ENCODE measurements at regions not wholly inside any gene's neighbourhood (a gene's known extent, or its start where the extent isn't known, plus 50 kb on each side); places are given as distances from the start of the nearest gene placed in this dataset.

DNA sequence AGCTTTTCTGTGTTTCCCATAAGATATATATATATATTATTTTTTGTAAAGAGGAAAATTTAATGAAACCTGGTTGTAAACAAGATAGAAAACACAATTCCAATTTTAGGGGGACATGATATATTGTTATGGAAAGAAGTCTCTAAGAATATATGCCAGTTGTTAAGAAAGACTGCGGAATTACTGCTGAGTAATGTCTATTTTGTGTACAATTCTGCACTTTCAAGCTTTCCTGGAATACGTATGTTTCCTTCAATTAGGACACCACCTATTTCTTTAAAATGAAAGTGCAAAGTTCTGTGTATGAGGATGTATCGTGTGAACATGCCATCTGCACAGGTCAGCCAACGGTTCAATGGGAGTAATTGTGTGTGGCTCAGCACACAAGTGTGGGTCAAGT is 760.2 kb downstream of the BRD1 start:
- no peak for FAIRE-seq
- no peak for DNase-seq (ENCODE audit: insufficient read length, low spot score)

DNA sequence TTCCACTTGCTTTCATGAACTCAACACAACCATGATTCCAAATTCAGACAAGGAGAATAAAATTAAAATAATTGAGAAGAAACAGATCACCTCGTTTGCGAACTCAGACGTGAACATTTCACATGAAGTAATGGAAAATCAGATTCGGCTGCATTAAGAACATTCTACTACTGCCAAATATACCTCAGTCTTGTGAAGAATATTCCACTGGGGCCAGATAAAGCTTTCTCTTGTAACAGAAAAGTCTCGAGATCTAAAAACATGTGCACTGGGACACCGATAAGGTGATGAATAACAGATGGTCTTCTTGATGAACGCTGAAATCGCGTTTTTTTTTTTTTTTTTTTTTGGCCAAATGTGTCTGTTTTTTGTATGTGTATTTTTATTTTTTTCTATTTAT is 761.1 kb downstream of the BRD1 start:
- FAIRE-seq: no peak

DNA sequence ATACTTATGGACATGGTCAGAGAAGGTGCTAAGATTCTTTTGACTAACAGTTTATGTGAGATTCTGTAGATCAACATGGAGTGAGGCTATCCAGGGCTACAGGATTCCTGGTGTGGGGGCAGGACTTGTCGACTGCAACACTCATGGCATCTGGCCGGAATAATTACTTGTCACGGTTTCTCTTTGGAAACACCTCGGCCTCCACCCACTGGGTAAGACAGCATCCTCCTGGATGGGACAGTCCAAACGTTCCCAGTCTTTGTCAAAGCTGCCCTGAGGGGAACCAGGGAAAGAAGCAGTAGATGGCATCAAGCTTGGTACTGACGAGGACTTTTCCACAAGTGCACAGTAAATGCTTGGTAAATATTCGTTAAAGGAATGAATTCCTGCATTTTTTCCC is 762.8 kb downstream of the BRD1 start:
- DNase-seq (ENCODE audit: insufficient read length, low spot score): no peak
- no peak for FAIRE-seq

More for the DNA sequence above, 761.1 kb downstream of the BRD1 start:
- no peak for DNase-seq (ENCODE audit: insufficient read length, low spot score)

DNA sequence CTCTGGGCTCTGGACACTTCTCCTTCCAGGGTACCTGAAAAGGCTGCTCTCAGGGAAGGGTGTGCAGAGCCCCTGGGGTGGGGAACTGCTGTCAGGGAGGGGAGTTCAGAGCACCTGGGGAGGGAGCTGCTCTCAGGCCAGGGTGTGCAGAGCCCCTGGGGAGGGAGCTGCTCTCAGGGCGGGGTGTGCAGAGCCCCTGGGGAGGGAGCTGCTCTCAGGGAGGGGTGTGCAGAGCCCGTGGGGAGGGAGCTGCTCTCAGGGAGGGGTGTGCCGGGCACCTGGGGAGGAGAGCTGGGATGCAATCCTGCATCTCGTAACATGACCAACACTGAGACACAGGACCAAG is 764.2 kb downstream of the BRD1 start:
- DNase-seq (ENCODE audit: insufficient read length, low spot score) (no peak), FAIRE-seq (no peak)

DNA sequence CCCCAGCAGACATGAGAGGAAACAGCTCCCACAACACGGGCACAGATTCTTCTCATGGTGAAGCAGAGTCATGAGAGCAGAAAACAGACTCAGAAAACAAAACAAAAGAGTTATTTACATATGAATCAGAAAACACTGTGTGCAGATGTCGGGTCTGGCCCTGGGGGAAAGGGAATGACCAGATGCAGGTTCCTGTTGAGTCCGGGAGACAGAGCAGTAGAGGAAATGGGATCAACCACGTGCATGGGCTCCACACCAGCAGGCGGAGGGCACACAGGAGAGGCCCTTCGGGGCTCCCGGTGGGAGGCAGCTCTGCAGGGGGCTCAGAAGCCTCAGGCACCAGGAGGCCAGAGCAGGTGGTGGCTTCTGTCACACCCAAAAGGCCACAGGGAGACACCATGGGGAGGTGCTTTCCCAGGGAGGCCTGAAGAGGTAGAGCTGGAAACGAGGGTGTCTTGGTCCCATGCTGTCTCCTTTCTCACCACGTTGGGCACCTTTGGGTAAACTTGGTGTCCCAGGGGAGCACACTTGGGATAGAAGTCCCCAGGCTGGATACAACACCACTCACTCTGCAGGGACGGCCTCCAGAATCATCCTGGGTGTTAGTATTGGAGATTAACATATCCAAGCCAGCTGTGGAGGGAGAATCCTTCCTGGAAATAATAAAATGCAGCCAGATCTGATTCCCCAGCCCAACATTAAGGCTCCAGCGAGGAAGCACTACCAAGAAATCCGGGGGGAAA is 764.7 kb downstream of the BRD1 start:
- no peak for FAIRE-seq
- DNase-seq (ENCODE audit: insufficient read length, low spot score): no peak

DNA sequence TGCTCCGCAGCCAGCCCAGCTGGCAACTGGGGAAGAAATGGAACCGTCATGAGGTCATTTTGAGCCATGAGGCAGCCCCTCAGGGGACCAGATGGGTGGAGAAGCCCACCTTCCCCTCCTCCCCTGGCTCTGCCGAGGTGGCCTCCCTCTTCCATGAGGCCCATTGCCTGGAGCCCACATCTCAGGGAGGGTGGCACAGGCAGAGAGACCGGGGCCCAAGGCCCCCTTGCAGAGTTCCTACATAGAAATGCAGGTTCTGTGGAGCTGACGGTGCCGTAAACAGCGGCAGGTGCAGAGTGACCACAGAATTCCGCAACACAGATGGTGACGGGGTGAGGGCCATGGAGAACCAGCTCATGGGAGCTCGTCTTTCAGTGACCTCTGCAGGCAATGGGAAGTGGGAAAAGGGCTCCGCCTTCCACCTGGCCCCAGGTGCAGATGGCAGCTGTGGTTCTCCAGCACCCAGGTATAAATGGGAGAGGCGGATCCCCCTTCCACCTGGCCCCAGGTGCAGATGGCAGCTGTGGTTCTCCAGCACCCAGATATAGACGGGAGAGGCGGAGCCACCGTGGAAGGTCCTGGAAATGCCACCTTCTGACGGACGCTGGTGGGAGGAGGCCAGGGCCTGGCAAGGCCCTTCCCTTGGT is 765.4 kb downstream of the BRD1 start:
- no peak for FAIRE-seq

DNA sequence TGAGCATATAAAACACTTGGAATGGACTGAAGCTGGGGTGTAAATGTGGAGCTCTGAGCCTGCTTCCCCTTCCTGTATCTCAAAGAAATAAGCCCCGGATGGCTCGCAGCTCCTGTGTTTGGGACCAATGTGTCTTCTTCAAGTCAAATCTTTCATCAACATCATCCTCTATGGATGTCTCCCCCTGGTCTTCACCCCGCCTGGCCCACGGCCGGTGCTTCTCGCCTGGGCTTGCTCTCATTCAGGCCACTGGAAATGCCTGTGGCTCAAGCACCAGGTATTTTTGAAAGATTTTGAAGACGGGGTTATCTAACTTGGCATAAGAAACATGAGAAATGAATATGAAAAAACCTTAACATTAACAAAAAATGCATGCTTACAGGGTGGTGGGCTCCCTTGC is 769.8 kb downstream of the BRD1 start:
- DNase-seq (ENCODE audit: insufficient read length, low spot score) (no peak), FAIRE-seq (no peak)

More for the DNA sequence above, 765.4 kb downstream of the BRD1 start:
- DNase-seq (ENCODE audit: insufficient read length, low spot score): no peak

DNA sequence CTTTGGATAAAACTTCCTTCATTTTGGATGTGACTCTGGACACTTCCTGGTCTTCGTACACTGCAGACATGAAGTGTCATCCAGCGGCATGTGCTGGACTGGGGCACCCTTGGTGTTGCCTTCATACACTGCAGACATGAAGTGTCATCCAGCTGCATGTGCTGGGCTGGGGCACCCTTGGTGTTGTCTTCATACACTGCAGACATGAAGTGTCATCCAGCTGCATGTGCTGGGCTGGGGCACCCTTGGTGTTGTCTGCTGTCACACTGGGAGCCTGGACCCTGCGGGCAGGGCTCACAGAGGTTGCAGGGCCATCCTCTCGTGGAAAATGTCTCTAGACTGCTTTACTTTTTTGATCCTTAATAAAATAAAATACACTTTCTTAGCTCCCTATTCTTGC is 771.4 kb downstream of the BRD1 start:
- FAIRE-seq (no peak), DNase-seq (ENCODE audit: insufficient read length, low spot score) (no peak)

DNA sequence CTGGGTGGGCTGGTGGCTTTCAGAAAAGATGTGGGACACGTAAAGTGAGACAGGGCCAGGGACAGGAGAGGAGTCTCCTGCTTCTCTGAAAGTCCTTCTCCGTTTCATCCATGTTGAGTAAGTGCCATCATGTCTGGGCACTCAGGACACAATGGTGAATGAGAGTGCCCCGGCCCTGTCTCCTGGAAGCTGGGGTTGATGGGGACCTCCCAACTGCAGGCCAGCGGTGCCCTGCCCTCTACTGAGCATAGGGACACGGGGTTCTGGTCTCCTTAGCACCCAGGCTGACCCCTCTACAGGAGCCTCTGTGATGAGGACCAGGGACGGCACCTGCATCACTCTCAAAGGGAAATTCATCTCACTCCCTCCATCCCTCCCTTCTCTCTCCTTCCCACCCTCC is 772.3 kb downstream of the BRD1 start:
- no peak for FAIRE-seq

DNA sequence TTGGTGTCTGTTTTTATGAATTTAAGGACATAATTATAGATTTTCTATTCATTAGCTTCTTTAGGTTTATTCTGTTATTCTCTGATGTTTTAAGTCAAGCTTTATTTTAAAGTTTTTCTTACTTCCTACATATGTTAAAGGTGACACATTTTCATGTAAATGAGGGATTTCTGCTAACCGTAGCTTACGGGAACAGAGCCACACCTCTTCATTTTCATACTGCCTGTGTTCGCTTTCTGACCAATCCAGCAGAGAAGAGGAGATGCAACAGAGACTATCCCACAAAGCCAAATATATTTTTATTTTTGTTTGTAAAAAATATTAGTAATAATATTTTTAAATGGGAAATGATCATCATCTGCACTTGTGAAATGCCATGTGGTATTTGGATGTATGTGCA is 774.1 kb downstream of the BRD1 start:
- no peak for DNase-seq (ENCODE audit: insufficient read length, low spot score)
- FAIRE-seq: no peak

More for the DNA sequence above, 772.3 kb downstream of the BRD1 start:
- no peak for DNase-seq (ENCODE audit: insufficient read length, low spot score)

DNA sequence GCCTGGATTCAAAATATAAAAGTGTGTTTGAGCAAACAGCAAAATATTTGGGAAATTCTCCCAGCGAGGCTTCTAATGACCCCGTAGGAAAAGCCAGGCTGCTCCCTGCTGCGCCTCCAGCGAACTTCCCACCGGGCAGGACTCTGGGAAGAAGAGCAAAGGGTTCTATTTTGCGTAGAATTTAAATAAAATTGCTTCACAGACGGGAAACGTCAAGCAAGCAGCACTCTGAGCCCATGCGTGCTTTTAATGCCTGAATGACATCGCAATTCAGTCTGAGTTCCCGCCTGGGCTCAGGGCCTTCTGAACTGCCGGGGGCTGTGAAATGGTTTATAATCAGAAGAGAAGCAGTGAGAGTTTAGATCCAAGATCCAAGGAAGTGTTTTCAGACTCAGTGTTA is 775.1 kb downstream of the BRD1 start:
- FAIRE-seq (no peak), DNase-seq (ENCODE audit: insufficient read length, low spot score) (no peak)

DNA sequence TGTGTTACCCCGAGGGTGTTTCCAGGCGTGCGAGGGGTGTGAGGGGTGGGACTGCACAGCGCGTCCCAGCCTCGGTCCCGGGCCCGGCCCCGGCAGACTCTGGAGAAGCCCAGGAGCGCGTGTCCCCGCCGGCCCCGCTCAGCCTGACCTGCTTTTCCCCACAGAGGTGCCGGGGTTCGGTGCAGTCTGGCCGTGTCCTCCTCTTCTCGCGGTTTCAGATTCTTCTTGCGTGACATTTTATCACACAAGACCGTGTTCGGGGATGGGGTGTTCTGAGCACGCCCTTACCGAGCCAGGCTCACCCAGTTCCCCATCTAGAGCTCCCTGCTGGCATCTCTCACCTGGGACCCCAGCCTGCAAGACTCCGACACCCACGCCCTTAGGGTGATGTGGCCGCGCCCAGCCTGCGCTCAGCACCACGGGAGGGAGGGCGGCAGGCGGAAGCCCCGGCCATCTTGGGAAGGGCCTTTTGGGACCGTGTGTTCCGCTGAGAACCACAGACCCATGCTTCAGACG is 775.6 kb downstream of the BRD1 start:
- FAIRE-seq (no peak), DNase-seq (ENCODE audit: insufficient read length, low spot score) (no peak)

DNA sequence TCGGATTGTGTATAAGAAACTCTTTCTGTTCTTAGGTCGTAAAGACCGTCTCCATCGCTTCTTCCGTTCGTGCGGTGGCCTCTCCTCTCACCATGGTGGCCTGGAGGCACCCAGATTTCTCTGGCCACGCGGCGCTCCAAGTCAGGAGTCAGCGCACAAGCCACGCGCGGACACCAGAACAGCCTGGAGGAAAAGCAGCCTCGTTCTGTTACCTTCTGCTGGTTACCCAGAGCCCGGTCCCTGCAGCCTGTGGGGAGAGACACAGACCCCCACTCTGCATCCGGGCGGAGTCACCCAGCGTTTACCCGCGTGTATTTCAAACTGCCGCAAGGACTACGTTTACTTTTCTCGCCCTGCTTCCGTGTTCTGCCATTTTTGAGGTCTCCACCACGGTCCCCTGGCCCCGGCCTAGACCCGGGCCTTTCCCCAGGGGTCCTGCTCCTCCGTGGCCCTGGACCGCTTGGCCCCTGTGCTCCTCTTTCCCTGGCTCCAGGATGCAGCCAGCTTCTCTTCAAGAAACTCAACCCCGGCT is 776.1 kb downstream of the BRD1 start:
- DNase-seq (ENCODE audit: insufficient read length, low spot score): no peak
- no peak for FAIRE-seq

DNA sequence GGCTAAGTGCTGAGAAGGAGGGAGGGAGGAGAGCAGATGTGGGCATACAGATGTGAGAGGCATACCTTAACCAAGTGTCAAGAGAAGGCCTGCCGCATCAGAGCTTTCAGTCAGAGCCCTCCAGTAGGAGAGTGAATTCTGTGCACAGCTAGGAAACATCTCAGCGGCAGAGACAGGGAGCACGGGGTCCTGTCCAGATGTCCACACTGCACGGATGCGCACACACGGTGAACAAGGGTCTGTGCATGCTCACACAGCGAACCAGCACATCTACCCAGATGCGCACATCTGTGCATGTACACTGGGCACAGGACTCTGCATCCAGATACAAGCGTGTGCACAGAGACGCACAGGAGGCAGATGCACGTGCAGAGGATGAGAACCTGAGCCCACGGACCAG is 778.0 kb downstream of the BRD1 start:
- no peak for FAIRE-seq
- DNase-seq (ENCODE audit: insufficient read length, low spot score): no peak

DNA sequence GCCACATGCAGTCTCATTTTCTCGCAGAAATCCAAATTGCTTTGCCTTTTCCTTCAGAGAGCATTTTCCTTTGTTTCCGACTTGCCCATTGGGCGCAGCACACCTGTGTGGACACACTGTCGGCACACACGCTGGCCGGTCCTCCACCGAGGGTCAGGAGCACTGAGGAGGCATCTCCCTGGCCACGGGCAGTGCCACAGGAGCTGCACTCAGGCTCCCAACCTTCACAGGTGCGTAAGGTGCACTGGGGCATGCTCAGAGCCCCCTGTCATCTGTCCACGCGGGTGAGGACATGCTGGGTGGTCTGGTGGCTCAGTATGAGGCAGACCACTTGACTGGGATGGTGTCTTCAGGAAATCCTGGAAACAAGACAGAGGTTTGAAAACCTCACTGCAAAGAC is 779.1 kb downstream of the BRD1 start:
- FAIRE-seq (no peak), DNase-seq (ENCODE audit: insufficient read length, low spot score) (no peak)

DNA sequence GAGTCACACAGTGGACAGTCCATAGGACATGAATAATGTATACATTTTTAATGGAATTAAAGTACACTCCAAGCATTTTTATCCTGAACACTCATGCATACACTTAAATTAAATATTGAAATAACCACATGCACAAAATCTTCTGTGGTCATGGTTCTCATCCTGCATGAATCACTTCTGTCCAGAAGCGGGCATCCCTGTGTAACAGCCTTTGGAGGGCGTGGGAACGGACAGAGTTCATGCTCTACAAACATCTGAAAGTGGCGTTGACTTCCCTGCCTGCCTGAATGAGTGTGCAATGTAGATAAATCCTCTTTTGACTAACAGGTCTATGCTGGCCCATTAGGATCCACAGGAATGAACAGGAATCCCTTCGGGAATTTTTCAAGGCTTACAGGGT is 780.2 kb downstream of the BRD1 start:
- FAIRE-seq (no peak), DNase-seq (ENCODE audit: insufficient read length, low spot score) (no peak)

DNA sequence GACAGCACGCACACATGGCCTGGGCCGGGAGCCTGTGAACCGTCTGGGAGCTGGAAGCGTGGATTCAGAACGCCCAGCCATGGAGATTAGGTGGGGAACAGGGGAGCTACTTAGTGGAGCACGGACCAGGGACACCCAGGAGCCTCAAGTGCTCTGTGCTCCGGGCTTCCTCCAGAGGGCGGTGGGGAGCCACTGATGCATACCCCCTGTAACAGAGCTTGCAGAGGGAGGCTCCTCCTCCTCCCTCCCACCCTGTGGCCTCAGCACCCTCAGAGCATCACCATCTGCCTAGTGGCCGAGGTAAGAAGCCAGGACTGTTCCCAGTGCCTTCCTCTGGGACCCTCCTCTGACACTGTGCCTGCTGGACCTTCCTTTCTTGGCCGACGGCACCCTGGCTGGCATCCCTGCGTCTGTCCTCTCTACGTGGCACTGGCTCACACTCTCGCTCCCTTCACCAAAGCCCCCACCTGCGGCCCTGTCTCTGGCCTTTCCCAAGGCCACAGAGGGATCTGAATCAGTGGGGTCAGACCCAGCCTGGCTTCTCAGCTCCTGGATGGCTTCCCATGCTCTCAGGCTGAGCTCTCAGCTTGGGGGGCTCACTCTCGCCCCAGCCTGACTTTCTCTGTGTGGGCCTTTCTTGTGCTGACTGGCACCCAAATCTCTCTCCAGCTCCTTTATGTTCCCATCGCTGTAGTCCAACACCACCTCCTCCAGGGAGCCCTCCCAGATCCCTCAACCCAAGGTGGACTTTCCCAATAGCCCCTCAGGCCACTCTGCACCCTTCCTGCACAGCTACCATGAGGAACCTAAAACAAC is 780.9 kb downstream of the BRD1 start:
- no peak for FAIRE-seq
- no peak for DNase-seq (ENCODE audit: insufficient read length, low spot score)

DNA sequence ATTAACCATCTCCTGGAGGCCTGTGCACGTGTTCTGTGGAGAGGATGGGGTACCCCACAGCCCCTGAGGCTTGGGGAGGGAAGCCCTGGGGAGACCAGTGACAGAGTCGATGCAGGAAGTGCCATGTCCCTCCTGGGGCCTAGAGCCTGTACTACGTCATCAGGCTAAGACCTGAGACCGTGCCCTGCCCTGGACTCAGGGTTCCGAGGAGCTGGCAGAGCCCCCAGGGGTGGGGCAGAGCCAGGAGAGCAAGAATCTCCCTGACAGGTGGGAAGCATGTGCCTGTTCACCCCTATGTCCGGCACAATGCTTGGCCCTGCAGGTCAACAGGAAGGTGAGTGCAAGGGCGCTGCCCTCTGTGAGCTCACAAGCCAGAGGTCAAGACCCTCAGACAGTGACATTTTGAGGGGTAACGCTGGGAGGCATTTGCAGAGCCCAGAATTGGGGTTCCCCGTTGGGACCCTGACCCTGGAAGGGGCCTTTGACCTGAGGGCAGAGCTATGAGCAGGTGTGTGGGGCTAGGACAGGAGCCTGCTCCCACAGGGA is 781.6 kb downstream of the BRD1 start:
- no peak for FAIRE-seq
- DNase-seq (ENCODE audit: insufficient read length, low spot score): no peak

DNA sequence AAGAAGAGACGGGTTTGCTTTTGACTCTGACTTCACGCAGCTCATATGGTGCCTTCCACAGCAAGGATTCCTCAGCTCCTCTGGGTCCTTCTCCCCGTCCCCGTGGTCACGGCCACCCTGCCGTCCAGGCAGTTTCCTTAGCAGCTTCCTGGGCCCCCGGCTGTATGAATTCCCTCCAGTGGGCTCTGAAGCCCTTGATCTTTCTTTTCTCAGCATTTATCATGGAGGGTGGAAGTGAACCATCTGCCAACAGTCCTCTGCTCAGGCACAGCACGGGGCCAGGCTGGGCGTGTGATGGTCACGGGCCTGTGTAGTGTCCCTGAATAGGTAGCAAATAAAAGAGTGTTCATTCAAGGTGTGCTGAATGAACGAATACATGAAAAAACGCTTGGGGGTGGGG is 782.4 kb downstream of the BRD1 start:
- DNase-seq (ENCODE audit: insufficient read length, low spot score) (no peak), FAIRE-seq (no peak)

DNA sequence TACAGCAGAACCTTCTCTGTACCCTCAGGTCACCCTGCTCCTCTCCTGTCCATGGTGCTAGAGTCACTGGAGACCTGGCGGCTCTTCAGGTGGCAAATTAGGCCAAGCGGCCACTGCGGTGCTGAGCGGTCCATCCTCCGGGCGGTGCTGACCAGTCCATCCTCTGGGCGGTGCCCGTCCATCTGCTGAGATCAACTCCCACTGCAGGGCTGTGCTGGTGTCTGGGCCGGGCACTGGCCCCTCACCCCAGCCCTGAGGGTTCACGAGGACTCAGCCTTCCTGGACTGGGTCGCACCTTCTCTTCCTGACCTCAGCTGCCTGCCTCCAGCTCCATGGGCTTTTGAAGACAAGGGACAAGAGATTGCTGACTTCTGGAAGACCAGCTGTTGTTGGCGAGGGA is 782.9 kb downstream of the BRD1 start:
- FAIRE-seq: no peak
- DNase-seq (ENCODE audit: insufficient read length, low spot score): no peak

DNA sequence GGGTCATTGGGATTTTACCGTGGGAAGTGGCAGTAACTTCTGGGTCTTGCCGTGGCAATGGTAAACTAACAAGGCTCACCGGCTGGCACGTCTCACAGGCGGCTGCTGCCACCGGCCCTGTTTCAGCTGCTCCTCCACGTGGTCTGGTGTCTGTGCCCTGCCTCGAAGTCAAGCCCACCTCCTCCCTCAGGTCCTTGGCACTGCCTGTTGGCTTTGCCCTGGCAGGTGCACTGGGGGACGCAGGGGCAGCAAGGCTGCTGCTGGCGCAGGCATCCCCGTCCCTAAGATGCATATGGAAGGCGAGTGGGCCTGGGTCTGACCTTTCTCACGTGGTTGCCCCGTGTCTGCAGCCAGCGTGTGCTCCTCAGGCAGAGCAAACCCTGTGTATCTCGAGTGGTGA is 783.6 kb downstream of the BRD1 start:
- FAIRE-seq (no peak), DNase-seq (ENCODE audit: insufficient read length, low spot score) (no peak)

All from HTR-8/SVneo (cell line).